Activated T-cell treated with anti-CD3 and anti-CD28 coated beads, Interleukin-2, amount 50 U/mL, for 24 hours (primary cell): ENCODE measurements at regions not wholly inside any gene's neighbourhood (a gene's known extent, or its start where the extent isn't known, plus 50 kb on each side); places are given as distances from the start of the nearest gene placed in this dataset.
"Not testable (repeated sequence)": the region's sequence is repeated elsewhere in the genome, so short reads cannot be mapped to it uniquely, and the experiment has no call there.

Experiments
- DNase-seq: peaks from one replicate; pipeline ENCODE4 v3.0.0-alpha.2; 2020
- H3K27ac Mint-ChIP-seq: 2 replicates; pipeline ENCODE4 v1.8.0; 2020; ENCODE audit warnings: mild to moderate bottlenecking, mixed read lengths
- H3K27me3 Mint-ChIP-seq: 2 replicates; pipeline ENCODE4 v1.8.0; 2020; ENCODE audit warnings: mixed read lengths
- H3K36me3 Mint-ChIP-seq: 2 replicates; pipeline ENCODE4 v1.8.0; 2020; ENCODE audit warnings: low read depth, mixed read lengths
- H3K4me1 Mint-ChIP-seq: 2 replicates; pipeline ENCODE4 v1.8.0; 2020; ENCODE audit warnings: low read depth, mixed read lengths
- H3K4me3 Mint-ChIP-seq: 2 replicates; pipeline ENCODE4 v1.8.0; 2020; ENCODE audit warnings: mild to moderate bottlenecking, moderate library complexity, mixed read lengths
- H3K9me3 Mint-ChIP-seq: 2 replicates; pipeline ENCODE4 v1.8.0; 2020; ENCODE audit warnings: mixed read lengths

DNA sequence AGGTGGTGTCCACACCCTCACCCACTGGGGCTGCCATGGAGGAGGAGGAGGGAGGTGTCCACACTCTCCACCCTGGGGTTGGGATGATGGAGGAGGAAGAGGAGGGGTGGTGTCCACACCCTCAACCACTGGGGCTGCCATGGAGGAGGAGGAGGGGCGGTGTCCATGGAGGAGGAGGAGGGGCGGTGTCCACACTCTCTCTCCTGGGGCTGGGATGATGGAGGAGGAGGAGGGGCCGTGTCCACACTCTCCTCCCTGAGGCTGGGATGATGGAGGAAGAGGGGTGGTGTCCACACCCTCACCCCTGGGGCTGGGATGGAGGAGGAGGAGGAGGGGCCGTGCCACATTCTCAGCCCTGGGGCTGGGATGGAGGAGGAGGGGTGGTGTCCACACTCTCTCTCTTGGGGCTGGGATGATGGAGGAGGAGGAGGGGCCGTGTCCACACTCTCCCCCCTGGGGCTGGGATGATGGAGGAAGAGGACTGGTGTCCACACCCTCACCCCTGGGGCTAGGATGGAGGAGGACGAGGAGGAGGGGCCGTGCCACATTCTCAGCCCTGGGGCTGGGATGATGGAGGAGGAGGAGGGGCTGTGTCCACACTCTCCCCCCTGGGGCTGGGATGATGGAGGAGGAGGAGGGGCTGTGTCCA is 231.7 kb downstream of the CRLF2 start:
- Mint-ChIP-seq H3K9me3 (peaks cover 5% of the 10 kb centered on the region), H3K27ac (no peak overlapping the region), H3K4me1 (peaks cover 3% of the 10 kb centered on the region), H3K4me3 (no peak overlapping the region), H3K36me3 (no peaks in the 10 kb centered on the region), H3K27me3 (peaks cover 71% of the 10 kb centered on the region)
- no peak for DNase-seq

DNA sequence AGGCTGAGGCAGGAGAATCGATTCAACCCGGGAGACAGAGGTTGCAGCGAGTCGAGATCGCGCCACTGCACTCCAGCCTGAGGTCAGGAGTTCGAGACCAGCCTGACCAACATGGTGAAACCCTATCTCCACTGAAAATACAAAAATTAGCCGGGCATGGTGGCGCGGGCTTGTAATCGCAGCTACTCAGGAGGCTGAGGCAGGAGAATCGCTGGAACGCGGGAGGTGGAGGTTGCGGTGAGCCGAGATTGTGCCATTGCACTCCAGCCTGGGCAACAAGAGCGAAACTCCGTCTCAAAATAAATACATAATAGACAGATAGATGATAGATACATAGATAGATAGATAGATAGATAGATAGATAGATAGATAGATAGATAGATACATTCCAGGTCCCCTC is 233.3 kb downstream of the CRLF2 start:
- H3K4me1 Mint-ChIP-seq, H3K27ac Mint-ChIP-seq, H3K9me3 Mint-ChIP-seq, H3K36me3 Mint-ChIP-seq, DNase-seq, H3K4me3 Mint-ChIP-seq: not testable (repeated sequence)
- H3K27me3 Mint-ChIP-seq: peaks cover 74% of the 10 kb centered on the region

DNA sequence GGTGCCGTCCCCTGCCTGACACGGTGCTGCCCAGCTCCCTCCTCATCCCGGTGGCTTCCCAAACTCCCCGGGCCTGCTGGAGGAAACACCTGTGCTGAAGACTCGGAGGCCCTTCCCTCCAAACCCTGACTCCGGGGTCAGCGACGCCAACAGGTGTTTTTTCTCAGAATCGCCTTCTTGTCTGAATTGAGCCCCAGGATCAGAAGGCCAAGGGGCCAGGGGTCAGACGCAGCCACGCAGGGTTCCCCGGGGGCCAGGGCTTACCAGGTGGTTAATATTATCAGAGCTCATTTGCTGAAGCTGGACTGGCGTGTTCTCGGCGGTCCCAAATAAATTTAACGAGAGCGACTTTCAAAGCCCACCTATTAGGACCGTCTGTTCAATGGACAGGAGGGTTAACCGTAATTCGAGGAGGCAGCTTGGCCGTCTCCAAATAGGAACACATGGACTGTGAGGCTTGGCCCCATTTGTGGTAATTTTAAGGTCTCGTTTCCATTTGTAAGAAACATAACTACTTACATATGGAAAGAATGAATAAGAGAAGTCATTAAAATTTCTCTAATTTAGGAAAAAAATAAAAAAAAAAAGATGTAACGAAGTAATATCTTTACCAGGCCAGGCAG is 239.3 kb downstream of the CRLF2 start:
- no peaks in the 10 kb centered on the region for H3K36me3 Mint-ChIP-seq
- no peak overlapping the region for H3K4me3 Mint-ChIP-seq
- no peak overlapping the region for H3K27ac Mint-ChIP-seq
- H3K4me1 Mint-ChIP-seq: no peaks in the 10 kb centered on the region
- peaks cover 24% of the 10 kb centered on the region for H3K27me3 Mint-ChIP-seq
- DNase-seq: no peak
- peaks cover 5% of the 10 kb centered on the region for H3K9me3 Mint-ChIP-seq

DNA sequence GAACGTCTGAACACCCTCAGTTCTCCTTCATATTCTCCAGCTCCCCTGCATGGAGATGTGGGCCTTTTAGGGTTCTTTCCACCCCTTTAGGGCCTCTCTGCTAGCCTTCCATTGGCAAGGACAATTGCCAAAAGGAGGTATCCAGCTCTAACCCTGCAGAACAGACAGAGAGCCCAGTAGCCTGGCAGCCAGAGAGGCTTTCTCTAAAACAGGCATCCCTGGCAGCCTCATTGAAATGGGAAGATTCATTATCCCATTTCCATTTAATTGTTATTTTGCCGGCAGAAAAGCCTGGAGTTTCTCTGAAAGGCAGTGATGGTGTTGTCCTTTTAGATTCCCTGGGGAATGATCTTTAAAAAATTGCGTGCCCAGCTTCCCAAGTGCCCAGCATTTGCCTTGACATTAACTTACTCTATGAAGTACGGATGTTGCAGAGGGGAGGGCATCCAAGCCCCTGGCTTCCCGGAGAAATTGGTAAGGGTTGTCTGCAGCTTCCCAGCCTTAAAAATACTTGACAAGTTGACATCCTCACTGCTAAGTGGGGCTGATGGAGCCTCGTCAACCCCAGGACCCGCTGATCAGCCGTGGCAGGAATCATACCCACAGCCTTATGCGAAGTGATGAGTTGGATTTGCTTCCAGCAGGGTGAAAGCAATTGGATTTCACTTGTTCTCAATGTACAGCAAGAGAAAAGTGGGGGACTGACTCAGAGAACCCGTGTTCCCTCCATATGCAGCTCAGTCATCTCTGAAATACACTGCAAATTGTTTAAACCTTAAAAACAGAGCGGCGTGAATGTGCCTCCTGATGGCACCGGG is 244.1 kb downstream of the CRLF2 start:
- Mint-ChIP-seq H3K27ac (no peak overlapping the region), H3K27me3 (peaks cover 13% of the 10 kb centered on the region)
- DNase-seq: no peak

DNA sequence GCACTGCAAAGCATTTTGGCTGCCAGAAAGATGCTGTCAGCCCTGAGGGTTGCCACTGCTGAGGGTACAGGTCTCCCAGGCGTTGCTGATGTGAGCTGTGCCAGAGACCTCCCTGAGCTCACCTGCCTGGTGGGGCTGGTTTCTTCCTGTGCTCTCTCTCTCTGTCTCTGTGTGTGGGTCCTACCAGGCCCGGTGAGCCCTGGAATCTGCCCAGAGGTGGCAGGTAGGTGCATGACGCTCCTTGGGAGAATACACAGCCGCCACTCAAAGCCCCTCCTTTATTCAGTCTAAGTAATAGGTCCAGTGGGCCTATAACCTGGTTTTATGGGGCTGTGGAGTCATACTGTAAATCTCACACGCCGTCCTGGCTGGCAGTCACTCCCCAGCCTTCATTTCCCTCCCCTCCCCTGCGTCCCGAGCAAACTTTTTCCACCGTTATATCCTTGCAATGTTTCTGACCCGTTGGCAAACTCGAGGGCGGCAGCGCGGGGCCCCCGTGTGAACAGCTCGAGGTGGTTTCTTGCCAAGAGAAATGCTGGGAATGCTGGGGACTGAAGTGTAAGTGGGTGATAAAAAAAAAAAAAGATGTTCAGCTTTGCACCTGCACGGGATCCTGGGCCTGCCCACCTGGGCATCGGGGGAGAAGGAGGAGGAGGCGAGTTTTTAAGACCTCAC is 245.9 kb downstream of the CRLF2 start:
- H3K36me3 Mint-ChIP-seq: no peaks in the 10 kb centered on the region

More for the DNA sequence above, 244.1 kb downstream of the CRLF2 start:
- no peaks in the 10 kb centered on the region for H3K36me3 Mint-ChIP-seq
- H3K4me1 Mint-ChIP-seq: peaks cover 6% of the 10 kb centered on the region
- H3K9me3 Mint-ChIP-seq: no peaks in the 10 kb centered on the region
- no peak overlapping the region for H3K4me3 Mint-ChIP-seq

DNA sequence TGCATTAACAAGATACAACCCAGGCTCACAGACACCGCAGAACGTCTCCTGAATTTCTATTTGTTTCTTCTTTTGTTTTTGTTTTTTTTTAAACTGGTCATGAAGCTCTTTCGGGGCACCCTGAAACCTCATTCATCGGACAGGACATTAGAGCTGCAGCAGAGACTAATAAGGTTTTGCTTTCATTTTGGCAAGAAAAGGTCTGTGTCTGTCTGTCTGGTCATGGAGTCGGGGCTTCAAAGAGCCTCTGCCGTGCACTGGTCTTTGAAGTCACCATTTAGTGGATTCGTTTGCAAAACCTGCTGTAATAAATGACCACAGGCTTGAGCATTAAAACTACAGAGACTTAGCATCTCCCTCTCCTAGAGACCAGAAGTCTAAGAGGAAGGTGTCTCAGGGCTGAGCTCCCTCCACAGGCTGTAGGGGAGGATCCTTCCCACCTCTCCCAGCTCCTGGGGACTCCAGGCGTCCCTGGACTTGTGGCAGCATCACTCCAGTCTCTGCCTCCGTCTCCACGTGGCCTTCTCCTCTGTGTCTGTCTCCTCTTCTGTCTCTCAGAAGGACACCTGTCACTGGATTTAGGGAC is 247.5 kb downstream of the CRLF2 start:
- no peak overlapping the region for H3K4me3 Mint-ChIP-seq
- H3K4me1 Mint-ChIP-seq: peaks cover 6% of the 10 kb centered on the region
- H3K27me3 Mint-ChIP-seq: peaks cover 25% of the 10 kb centered on the region
- no peaks in the 10 kb centered on the region for H3K36me3 Mint-ChIP-seq
- H3K27ac Mint-ChIP-seq: no peak overlapping the region
- H3K9me3 Mint-ChIP-seq: no peaks in the 10 kb centered on the region
- DNase-seq: no peak

More for the DNA sequence above, 245.9 kb downstream of the CRLF2 start:
- Mint-ChIP-seq H3K4me1 (peaks cover 6% of the 10 kb centered on the region), H3K27me3 (peaks cover 17% of the 10 kb centered on the region), H3K4me3 (no peak overlapping the region), H3K27ac (no peak overlapping the region), H3K9me3 (no peaks in the 10 kb centered on the region)
- no peak for DNase-seq

DNA sequence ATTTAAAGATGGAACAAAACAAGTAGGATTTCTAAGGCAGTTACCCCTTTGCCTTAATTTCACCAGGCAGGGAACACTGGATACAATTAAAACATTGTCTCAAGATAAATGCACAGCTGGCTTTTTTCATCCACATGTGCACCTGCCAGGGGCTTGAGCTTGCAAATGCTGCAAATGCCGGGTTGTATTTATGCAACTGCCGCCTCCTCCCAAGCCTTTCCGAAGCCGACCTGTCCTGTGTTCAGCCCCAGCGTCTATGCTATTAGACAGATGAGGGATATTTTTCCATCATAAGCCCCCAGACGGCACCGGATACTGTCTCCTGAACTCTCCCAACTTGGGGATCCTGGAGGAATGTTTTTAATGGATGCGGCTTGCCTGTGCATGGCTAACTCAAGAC is 251.6 kb downstream of the CRLF2 start:
- H3K9me3 Mint-ChIP-seq: no peaks in the 10 kb centered on the region
- no peak overlapping the region for H3K27ac Mint-ChIP-seq
- no peaks in the 10 kb centered on the region for H3K36me3 Mint-ChIP-seq
- peaks cover 6% of the 10 kb centered on the region for H3K4me1 Mint-ChIP-seq
- H3K4me3 Mint-ChIP-seq: no peak overlapping the region
- DNase-seq: no peak
- H3K27me3 Mint-ChIP-seq: peaks cover 31% of the 10 kb centered on the region

DNA sequence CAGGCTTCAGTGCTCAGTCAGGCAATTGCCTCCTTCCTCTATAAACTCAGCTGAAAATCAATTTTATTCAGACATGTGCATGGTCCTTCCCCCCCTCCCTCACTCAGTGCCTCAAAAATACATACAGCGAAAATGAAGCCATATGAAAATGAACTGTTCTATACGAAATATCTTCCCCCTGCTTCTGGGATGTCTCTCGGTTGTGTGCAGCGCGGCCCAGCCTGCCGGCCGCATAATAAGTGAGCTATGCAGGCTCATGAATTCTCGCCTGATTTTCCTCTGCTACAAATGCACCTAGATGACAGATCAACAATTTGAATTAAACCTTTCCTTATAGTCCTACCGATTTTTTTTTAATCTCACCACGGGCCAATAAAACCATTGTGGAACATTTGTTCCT is 252.9 kb downstream of the CRLF2 start:
- Mint-ChIP-seq H3K27ac (no peak overlapping the region), H3K9me3 (no peaks in the 10 kb centered on the region), H3K4me3 (no peak overlapping the region), H3K4me1 (peaks cover 2% of the 10 kb centered on the region), H3K27me3 (peaks cover 29% of the 10 kb centered on the region), H3K36me3 (no peaks in the 10 kb centered on the region)
- no peak for DNase-seq

DNA sequence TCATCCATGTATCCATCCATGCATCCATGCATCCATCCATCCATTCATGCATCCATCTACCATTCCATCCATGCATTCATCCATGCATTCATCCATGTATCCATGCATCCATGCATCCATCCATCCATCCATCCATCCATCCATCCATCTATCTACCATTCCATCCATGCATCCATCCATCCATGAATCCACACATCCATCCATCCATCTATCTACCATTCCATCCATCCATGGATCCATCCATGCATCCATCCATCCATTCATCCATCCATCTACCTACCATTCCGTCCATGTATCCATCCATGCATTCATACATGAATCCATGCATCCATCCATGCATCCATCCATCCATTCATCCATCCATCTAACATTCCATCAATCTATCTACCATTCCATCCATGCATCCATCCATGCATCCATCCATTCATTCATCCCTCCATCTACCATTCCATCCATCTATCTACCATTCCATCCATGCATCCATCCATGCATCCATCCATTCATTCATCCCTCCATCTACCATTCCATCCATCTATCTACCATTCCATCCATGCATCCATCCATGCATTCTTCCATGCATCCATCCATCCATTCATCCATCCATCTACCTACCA is 257.2 kb downstream of the CRLF2 start:
- not testable (repeated sequence) for DNase-seq, H3K9me3 Mint-ChIP-seq, H3K27ac Mint-ChIP-seq, H3K36me3 Mint-ChIP-seq, H3K4me1 Mint-ChIP-seq, H3K4me3 Mint-ChIP-seq
- peaks cover 16% of the 10 kb centered on the region for H3K27me3 Mint-ChIP-seq

DNA sequence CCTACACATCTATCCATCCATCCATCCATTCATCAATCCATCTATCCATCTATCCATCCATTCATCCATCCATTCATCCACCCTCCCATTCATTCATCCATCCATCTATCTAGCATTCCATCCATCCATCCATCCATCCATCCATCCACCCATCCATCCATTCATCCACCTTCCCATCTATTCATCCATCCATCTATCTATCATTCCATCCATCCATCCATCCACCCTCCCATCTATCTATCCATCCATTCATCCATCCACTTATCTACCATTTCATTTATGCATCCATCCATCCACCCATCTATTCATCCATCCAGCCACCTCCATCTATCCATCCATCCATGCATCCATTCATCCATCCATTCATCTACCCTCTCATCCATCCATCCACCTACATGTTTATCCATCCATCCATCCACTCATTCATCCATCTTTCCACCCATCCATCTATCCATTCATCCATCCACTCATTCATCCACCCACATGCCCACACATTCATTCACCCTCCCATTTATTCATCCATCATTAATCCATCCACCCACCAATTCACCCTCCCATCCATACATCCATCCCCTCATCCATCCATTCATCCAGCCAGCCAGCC is 258.5 kb downstream of the CRLF2 start:
- Mint-ChIP-seq H3K27me3 (peaks cover 13% of the 10 kb centered on the region), H3K36me3 (no peaks in the 10 kb centered on the region), H3K4me1 (no peaks in the 10 kb centered on the region), H3K27ac (no peak overlapping the region), H3K9me3 (no peaks in the 10 kb centered on the region), H3K4me3 (no peak overlapping the region)
- no peak for DNase-seq

DNA sequence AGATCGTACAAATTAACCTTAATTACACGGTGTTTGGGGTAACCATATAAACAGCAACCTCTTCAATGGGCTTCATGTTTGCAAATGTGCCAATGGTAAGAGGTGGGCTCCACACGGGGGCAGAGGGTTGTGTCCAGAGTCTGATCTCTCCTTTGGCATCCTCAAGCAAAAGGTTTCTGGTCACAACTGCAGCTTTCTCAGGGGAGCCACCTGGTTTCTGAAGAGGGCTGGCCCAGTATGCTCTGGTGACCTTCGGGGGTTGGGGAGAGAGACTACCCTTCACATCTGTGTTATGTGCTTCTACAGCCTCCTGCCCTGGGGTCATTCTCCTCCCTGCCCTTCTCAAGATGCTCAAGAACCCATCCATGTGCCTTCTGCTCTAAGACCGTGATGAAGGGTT is 259.6 kb downstream of the CRLF2 start:
- no peak overlapping the region for H3K27ac Mint-ChIP-seq
- DNase-seq: no peak
- no peaks in the 10 kb centered on the region for H3K36me3 Mint-ChIP-seq
- no peaks in the 10 kb centered on the region for H3K9me3 Mint-ChIP-seq
- no peak overlapping the region for H3K4me3 Mint-ChIP-seq
- peaks cover 3% of the 10 kb centered on the region for H3K27me3 Mint-ChIP-seq
- no peaks in the 10 kb centered on the region for H3K4me1 Mint-ChIP-seq

DNA sequence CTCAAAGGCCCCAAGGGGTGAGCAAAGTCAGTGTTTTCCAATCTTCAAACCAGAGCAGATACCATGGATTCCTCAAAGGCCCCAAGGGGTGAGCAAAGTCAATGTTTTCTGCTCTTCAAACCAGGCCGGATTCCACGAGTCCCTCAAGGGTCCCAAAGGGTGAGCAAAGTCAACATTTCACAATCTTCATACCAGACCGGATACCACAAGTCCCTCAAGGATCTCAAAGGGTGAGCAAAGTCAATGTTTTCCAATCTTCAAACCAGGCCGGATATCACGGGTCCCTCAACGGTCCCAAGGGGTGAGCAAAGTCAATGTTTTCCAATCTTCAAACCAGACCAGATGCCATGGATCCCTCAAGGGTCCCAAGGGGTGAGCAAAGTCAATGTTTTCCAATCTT is 265.2 kb downstream of the CRLF2 start:
- H3K27me3 Mint-ChIP-seq, H3K36me3 Mint-ChIP-seq, H3K27ac Mint-ChIP-seq, H3K4me3 Mint-ChIP-seq, H3K9me3 Mint-ChIP-seq, DNase-seq, H3K4me1 Mint-ChIP-seq: not testable (repeated sequence)

DNA sequence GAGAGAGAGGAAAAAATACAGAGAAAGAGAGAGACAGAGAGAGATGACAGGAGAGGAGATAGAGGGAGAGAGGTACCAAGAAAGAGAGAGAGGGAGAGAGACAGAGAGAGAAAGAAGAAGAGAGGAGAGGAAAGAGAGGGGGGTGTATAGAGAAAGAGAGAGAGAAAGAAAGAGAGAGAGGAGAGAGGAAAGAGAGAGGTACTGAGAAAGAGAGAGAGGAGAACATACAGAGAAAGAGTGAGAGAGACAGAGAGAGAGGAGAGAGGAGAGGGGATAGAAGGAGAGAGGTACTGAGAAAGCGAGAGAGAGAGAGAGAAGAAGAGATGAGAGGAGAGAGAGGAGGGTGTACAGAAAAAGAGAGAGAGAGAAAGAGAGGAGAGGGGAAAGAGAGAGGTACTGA is 269.4 kb downstream of the CRLF2 start:
- no peaks in the 10 kb centered on the region for H3K9me3 Mint-ChIP-seq
- H3K27me3 Mint-ChIP-seq: peaks cover 13% of the 10 kb centered on the region
- no peaks in the 10 kb centered on the region for H3K4me1 Mint-ChIP-seq
- no peak overlapping the region for H3K4me3 Mint-ChIP-seq
- H3K36me3 Mint-ChIP-seq: no peaks in the 10 kb centered on the region
- H3K27ac Mint-ChIP-seq: no peak overlapping the region
- no peak for DNase-seq

DNA sequence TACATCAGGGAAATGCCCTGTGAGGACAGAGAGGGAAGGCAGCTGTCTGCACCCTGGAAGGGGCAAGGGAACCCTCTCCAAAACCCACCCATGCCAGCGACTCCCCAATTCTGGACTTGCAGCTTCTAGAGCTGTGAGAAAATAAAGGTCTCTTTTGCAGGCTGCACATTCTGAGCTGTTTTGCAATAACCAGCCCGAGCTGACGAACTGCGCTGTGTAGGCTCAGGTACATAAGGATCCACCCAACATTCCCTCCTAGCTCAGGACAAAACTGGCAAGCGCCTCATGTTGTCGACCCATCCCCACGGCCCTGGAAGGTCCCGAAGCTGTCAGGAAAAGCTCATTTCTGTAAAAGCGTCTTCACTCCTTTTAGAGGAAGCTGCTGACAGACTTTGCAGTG is 271.8 kb downstream of the CRLF2 start:
- no peak overlapping the region for H3K27ac Mint-ChIP-seq
- no peak for DNase-seq
- no peaks in the 10 kb centered on the region for H3K36me3 Mint-ChIP-seq
- H3K4me1 Mint-ChIP-seq: no peaks in the 10 kb centered on the region
- H3K9me3 Mint-ChIP-seq: no peaks in the 10 kb centered on the region
- no peak overlapping the region for H3K4me3 Mint-ChIP-seq
- H3K27me3 Mint-ChIP-seq: peaks cover 13% of the 10 kb centered on the region
